HK-2 (cell line): ENCODE measurements at regions not wholly inside any gene's neighbourhood (a gene's known extent, or its start where the extent isn't known, plus 50 kb on each side); places are given as distances from the start of the nearest gene placed in this dataset.
"Not testable (repeated sequence)": the region's sequence is repeated elsewhere in the genome, so short reads cannot be mapped to it uniquely, and the experiment has no call there.

ENCODE experiments used
- DNase-seq: peaks from one replicate; pipeline ENCODE4 v3.0.0-alpha.2; 2018; ENCODE audit not compliant: unreplicated experiment

GRCh38 chr13:85216576-85216975 lies 582.6 kb downstream of the SLITRK6 start:
- no peak for DNase-seq

GRCh38 chr13:85212692-85213091 lies 586.5 kb downstream of the SLITRK6 start:
- DNase-seq: no peak

- DNase-seq: no peak
Measured at GRCh38 chr13:85204668-85205344, 594.4 kb downstream of the SLITRK6 start.

GRCh38 chr13:85197431-85197830 lies 601.8 kb downstream of the SLITRK6 start:
- DNase-seq: no peak

GRCh38 chr13:85194482-85194881 lies 604.7 kb downstream of the SLITRK6 start:
- DNase-seq: no peak

GRCh38 chr13:85191996-85192718 lies 607.1 kb downstream of the SLITRK6 start:
- no peak for DNase-seq

GRCh38 chr13:85186356-85187045 lies 612.7 kb downstream of the SLITRK6 start:
- DNase-seq: no peak

- DNase-seq: no peak
Measured at GRCh38 chr13:85174291-85174690, 624.9 kb downstream of the SLITRK6 start.

GRCh38 chr13:85170372-85170771 lies 628.8 kb downstream of the SLITRK6 start:
- DNase-seq: no peak

- DNase-seq: no peak
Measured at GRCh38 chr13:85166891-85167290, 632.3 kb downstream of the SLITRK6 start.

GRCh38 chr13:85163063-85163462 lies 636.2 kb downstream of the SLITRK6 start:
- no peak for DNase-seq

GRCh38 chr13:85148009-85148408 lies 651.2 kb downstream of the SLITRK6 start:
- no peak for DNase-seq

- no peak for DNase-seq
Measured at GRCh38 chr13:85142351-85142927, 656.8 kb downstream of the SLITRK6 start.

GRCh38 chr13:85141401-85141800 lies 657.8 kb downstream of the SLITRK6 start:
- DNase-seq: no peak

- no peak for DNase-seq
Measured at GRCh38 chr13:85140192-85140591, 659.0 kb downstream of the SLITRK6 start.

GRCh38 chr13:85137516-85137915 lies 661.7 kb downstream of the SLITRK6 start:
- DNase-seq: no peak

- DNase-seq: no peak
Measured at GRCh38 chr13:85132986-85133385, 666.2 kb downstream of the SLITRK6 start.

GRCh38 chr13:85123501-85123900 lies 675.7 kb downstream of the SLITRK6 start:
- DNase-seq: not testable (repeated sequence)

GRCh38 chr13:85108356-85108755 lies 690.9 kb downstream of the SLITRK6 start:
- no peak for DNase-seq

- no peak for DNase-seq
Measured at GRCh38 chr13:85099245-85099644, 700.0 kb downstream of the SLITRK6 start.

GRCh38 chr13:85095418-85096272 lies 703.6 kb downstream of the SLITRK6 start:
- DNase-seq: no peak

- no peak for DNase-seq
Measured at GRCh38 chr13:85093808-85094207, 705.4 kb downstream of the SLITRK6 start.
